ENCODE measurements at regions not wholly inside any gene's neighbourhood (a gene's known extent, or its start where the extent isn't known, plus 50 kb on each side); places are given as distances from the start of the nearest gene placed in this dataset.
"Not testable (repeated sequence)": the region's sequence is repeated elsewhere in the genome, so short reads cannot be mapped to it uniquely, and the experiment has no call there.

DNA sequence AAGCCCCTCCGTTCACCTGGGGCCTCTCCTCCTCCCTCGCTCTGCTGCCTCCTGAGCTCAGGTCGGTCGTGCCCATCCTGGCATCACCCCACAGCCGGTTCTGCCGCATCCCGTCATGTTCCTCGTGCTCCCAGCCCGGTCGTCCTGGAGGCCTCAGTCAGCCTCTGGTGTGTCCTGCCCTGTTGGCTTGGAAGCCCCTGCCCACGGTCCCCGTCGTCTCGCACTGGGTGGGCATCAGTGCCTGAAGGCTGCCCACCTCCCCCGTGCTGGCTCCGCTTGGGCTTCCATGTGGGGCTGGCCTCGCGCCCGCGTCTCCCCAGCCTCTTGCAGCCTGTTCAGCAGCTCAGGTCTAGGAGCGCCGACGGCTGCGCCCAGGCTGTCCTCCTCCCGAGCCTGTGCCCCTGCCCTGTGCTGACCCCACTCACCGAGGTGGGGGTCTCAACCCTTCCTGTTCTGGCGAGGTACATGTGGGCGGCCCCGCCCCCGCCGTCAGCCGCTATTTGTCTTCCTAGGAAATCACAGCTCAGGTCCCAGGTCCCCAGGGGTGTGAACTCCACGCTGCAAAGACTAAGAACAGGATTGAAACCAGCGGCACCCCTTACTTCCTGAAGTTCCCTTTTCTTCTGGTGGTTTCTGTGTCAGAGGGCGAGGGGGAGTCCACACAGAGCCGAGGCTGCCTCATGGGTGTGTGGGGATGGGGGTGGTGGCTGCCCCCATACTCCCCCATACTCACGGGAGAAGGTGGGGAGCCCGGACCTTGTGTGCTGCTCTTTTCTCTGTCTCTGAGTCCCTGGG, 102.9 kb downstream of the TMEM121 start:
- in situ Hi-C loops (cut with MboI); H3K4me3 ChIP-seq; H3F3A ChIP-seq (ENCODE audit: insufficient read depth); H3K9me2 ChIP-seq (ENCODE audit: insufficient read depth); H3K4me1 ChIP-seq (ENCODE audit: insufficient read depth); H3K27ac ChIP-seq; H3K9me3 ChIP-seq (ENCODE audit: low read depth); H3K79me2 ChIP-seq (ENCODE audit: insufficient read depth); H3K4me2 ChIP-seq (ENCODE audit: unreplicated experiment); H3K36me3 ChIP-seq (ENCODE audit: low read depth); DNase-seq; H3K27me3 ChIP-seq (replicated peaks; ENCODE audit: insufficient read depth); H2AFZ ChIP-seq; H3K9ac ChIP-seq; H4K20me1 ChIP-seq (ENCODE audit: insufficient read depth): not testable (repeated sequence)
- WGBS, 2 experiments (ENCODE audit: low coverage in 1 of 2, low lambda C conversion rate in 2 of 2, missing lambda C conversion rate in 2 of 2): 39 to 51% methylated on average over 31 to 38 of the region's 38 CpGs

DNA sequence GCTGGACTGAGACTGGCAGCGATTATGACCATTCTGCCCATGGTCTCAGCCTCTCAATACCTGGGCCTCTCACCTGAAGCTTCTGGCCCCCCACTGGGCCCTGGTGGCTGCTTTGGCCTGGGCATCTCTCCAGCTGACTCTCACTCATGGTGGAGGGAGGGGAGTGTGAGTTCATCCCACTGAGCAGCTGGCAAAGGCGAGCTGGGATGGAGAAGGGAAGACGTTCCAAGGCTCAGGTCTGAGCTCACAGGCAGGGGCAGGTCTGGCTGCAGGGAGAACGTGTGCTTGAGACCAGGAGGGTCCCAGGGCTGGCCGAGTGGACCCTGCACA, 103.5 kb downstream of the TMEM121 start:
- H3K9me3 ChIP-seq (ENCODE audit: low read depth): no peaks in the 10 kb centered on the region
- no peak for DNase-seq
- no peak overlapping the region for H2AFZ ChIP-seq
- H3K36me3 ChIP-seq (ENCODE audit: low read depth): no peaks in the 10 kb centered on the region
- no peak overlapping the region for H3K27ac ChIP-seq
- no peak overlapping the region for H3K9ac ChIP-seq
- H3K4me1 ChIP-seq (ENCODE audit: insufficient read depth): no peaks in the 10 kb centered on the region
- no peaks in the 10 kb centered on the region for H3F3A ChIP-seq (ENCODE audit: insufficient read depth)
- no peak overlapping the region for H3K4me3 ChIP-seq
- H3K9me2 ChIP-seq (ENCODE audit: insufficient read depth): no peaks in the 10 kb centered on the region
- H3K27me3 ChIP-seq (replicated peaks; ENCODE audit: insufficient read depth): no peaks in the 10 kb centered on the region
- H4K20me1 ChIP-seq (ENCODE audit: insufficient read depth): no peaks in the 10 kb centered on the region
- H3K79me2 ChIP-seq (ENCODE audit: insufficient read depth): no peaks in the 10 kb centered on the region
- in situ Hi-C loops (cut with MboI): no loop called here
- WGBS, 2 experiments (ENCODE audit: low coverage in 1 of 2, low lambda C conversion rate in 2 of 2, missing lambda C conversion rate in 2 of 2): 22 to 24% methylated on average over 5 of the region's 5 CpGs
- TF ChIP-seq EZH2 (IDR thresholded peaks at IDR 0.05; ENCODE audit: insufficient read depth, poor library complexity, severe bottlenecking) (no peak), EZH2phosphoT487 (IDR thresholded peaks at IDR 0.05; ENCODE audit: insufficient read depth, low read depth) (no peak)
- H3K4me2 ChIP-seq (ENCODE audit: unreplicated experiment): no peak overlapping the region

DNA sequence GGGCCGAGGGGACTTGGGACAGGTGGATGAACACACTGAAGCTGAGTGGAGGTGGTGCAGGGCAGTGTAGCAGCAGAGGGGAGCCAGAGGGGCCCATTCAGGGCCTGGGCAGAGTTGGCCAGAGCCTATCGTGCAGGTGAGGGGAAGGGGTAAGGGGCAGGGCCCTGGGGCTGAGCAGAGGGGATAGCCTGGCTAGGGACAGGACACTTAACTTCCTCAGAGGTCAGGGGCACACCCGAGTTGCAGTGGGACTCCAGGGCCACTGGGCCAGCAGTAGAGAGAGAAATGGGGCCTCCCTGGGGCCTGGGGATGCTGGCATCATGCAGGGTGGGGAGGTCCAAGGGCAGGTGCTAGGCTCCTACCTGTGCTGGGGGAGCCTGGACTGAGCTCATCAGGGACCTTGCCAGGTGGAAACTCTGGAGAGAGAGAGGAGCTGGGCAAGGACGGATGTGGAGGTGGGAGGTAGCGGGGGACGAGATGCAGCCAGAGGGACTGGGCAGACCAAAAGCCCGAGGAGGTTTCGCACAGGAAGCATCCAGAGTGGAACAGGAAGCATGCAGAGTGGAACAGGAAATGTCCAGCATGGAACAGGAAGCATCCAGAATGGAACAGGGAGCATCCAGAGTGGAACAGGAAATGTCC, 104.0 kb downstream of the TMEM121 start:
- H3F3A ChIP-seq (ENCODE audit: insufficient read depth); H3K4me2 ChIP-seq (ENCODE audit: unreplicated experiment); DNase-seq; H3K36me3 ChIP-seq (ENCODE audit: low read depth); H3K79me2 ChIP-seq (ENCODE audit: insufficient read depth); H3K9ac ChIP-seq; H3K9me2 ChIP-seq (ENCODE audit: insufficient read depth); H4K20me1 ChIP-seq (ENCODE audit: insufficient read depth); H3K27ac ChIP-seq; H3K4me1 ChIP-seq (ENCODE audit: insufficient read depth); H2AFZ ChIP-seq; H3K4me3 ChIP-seq; H3K27me3 ChIP-seq (replicated peaks; ENCODE audit: insufficient read depth); in situ Hi-C loops (cut with MboI); H3K9me3 ChIP-seq (ENCODE audit: low read depth): not testable (repeated sequence)
- WGBS, 2 experiments (ENCODE audit: low coverage in 1 of 2, low lambda C conversion rate in 2 of 2, missing lambda C conversion rate in 2 of 2): 38 to 46% methylated on average over 7 to 8 of the region's 8 CpGs

DNA sequence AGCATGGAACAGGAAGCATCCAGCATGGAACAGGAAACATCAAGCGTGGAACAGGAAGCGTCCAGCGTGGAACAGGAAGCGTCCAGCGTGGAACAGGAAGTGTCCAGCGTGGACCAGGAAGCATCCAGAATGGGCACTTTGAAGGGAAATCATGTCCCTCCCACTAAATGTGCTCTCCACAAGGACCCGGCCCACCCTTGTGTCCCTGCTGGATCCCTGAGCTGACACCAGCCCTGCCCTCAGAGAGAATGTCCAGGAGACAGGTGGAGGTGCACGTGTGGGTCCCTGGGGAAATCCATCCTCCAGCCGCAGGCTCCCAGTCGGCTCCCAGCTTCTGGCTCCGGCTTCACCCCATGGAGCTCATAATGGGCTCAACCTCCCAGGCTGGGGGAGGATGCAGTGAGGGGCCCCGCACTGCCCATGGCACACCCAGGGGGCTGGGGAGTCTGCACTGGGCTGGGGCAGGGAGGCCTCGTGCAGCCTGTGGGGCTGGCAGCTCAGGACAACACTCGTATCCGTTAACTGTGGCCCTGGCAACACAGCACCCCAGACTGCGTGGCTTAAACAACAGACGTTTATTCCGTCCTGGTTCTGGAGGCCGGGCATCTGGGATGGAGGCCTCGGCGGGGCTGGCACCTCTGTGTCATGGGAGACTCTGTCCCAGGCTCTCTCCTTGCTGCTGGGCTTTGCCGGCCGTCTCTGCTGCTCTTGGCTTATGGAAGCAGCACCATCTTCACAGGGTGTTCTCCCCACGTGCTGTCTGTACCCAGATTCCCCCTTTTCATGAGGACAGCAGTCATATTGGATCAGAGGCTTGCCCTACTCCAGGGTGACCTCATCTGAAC, 104.8 kb downstream of the TMEM121 start:
- H3K27me3 ChIP-seq (replicated peaks; ENCODE audit: insufficient read depth); H3K79me2 ChIP-seq (ENCODE audit: insufficient read depth); H4K20me1 ChIP-seq (ENCODE audit: insufficient read depth); H3K9me3 ChIP-seq (ENCODE audit: low read depth); H3K4me2 ChIP-seq (ENCODE audit: unreplicated experiment); H3F3A ChIP-seq (ENCODE audit: insufficient read depth); H3K9ac ChIP-seq; H2AFZ ChIP-seq; H3K27ac ChIP-seq; in situ Hi-C loops (cut with MboI); H3K9me2 ChIP-seq (ENCODE audit: insufficient read depth); H3K4me1 ChIP-seq (ENCODE audit: insufficient read depth); H3K36me3 ChIP-seq (ENCODE audit: low read depth); DNase-seq; H3K4me3 ChIP-seq: not testable (repeated sequence)
- 44 to 49% methylated on average over 16 to 24 of the region's 24 CpGs for WGBS, 2 experiments (ENCODE audit: low coverage in 1 of 2, low lambda C conversion rate in 2 of 2, missing lambda C conversion rate in 2 of 2)
